ENCODE measurements at regions not wholly inside any gene's neighbourhood (a gene's known extent, or its start where the extent isn't known, plus 50 kb on each side); places are given as distances from the start of the nearest gene placed in this dataset.

- H3K4me3 ChIP-seq (ENCODE audit: low read depth, low read length), result no peak overlapping the region
- H3K27me3 ChIP-seq (replicated peaks), result no peaks in the 10 kb centered on the region
- no peak for DNase-seq
- no peak for TF ChIP-seq CTCF (IDR thresholded peaks at IDR 0.05; ENCODE audit: low read depth, low read length, missing control alignments)
- in situ Hi-C loops (cut with HindIII; ENCODE audit: low pct_ligation_motif_present, low sequenced_read_pairs), result no loop called here
- H3K27ac ChIP-seq, result no peak overlapping the region
- H3K36me3 ChIP-seq (replicated peaks), result no peaks in the 10 kb centered on the region
These were observed 673.6 kb upstream of the PITX2 start for GRCh38 chr4:111296466-111296865.

- no peak overlapping the region for H3K4me3 ChIP-seq (ENCODE audit: low read depth, low read length)
- in situ Hi-C loops (cut with HindIII; ENCODE audit: low pct_ligation_motif_present, low sequenced_read_pairs), result no loop called here
- TF ChIP-seq CTCF (IDR thresholded peaks at IDR 0.05; ENCODE audit: low read depth, low read length, missing control alignments), result no peak
- H3K27me3 ChIP-seq (replicated peaks), result no peaks in the 10 kb centered on the region
- no peaks in the 10 kb centered on the region for H3K36me3 ChIP-seq (replicated peaks)
- no peak overlapping the region for H3K27ac ChIP-seq
- DNase-seq, result no peak
These were observed 680.9 kb upstream of the PITX2 start for GRCh38 chr4:111303806-111304205.

GRCh38 chr4:111323496-111323895 lies 700.6 kb upstream of the PITX2 start:
- Histone ChIP-seq H3K27me3 (replicated peaks) (no peaks in the 10 kb centered on the region), H3K36me3 (replicated peaks) (no peaks in the 10 kb centered on the region), H3K27ac (peak overlapping the region; percentile 56), H3K4me3 (ENCODE audit: low read depth, low read length) (no peak overlapping the region)
- peak; percentile 2 for DNase-seq
- in situ Hi-C loops (cut with HindIII; ENCODE audit: low pct_ligation_motif_present, low sequenced_read_pairs), result no loop called here
- TF ChIP-seq CTCF (IDR thresholded peaks at IDR 0.05; ENCODE audit: low read depth, low read length, missing control alignments), result no peak

- Histone ChIP-seq H3K36me3 (replicated peaks) (no peaks in the 10 kb centered on the region), H3K4me3 (ENCODE audit: low read depth, low read length) (no peak overlapping the region), H3K27ac (peak overlapping the region; percentile 56), H3K27me3 (replicated peaks) (no peaks in the 10 kb centered on the region)
- DNase-seq, result peak; percentile 3
- in situ Hi-C loops (cut with HindIII; ENCODE audit: low pct_ligation_motif_present, low sequenced_read_pairs), result no loop called here
- TF ChIP-seq CTCF (IDR thresholded peaks at IDR 0.05; ENCODE audit: low read depth, low read length, missing control alignments), result no peak
These were observed 701.0 kb upstream of the PITX2 start for GRCh38 chr4:111323916-111324315.

- Histone ChIP-seq H3K27ac (no peak overlapping the region), H3K27me3 (replicated peaks) (no peaks in the 10 kb centered on the region), H3K4me3 (ENCODE audit: low read depth, low read length) (no peak overlapping the region), H3K36me3 (replicated peaks) (no peaks in the 10 kb centered on the region)
- in situ Hi-C loops (cut with HindIII; ENCODE audit: low pct_ligation_motif_present, low sequenced_read_pairs), result no loop called here
- TF ChIP-seq CTCF (IDR thresholded peaks at IDR 0.05; ENCODE audit: low read depth, low read length, missing control alignments), result no peak
- no peak for DNase-seq
These were observed 703.6 kb upstream of the PITX2 start for GRCh38 chr4:111326450-111326849.

GRCh38 chr4:111330786-111331185 lies 707.9 kb upstream of the PITX2 start:
- Histone ChIP-seq H3K36me3 (replicated peaks) (no peaks in the 10 kb centered on the region), H3K27ac (no peak overlapping the region), H3K27me3 (replicated peaks) (no peaks in the 10 kb centered on the region), H3K4me3 (ENCODE audit: low read depth, low read length) (no peak overlapping the region)
- TF ChIP-seq CTCF (IDR thresholded peaks at IDR 0.05; ENCODE audit: low read depth, low read length, missing control alignments), result no peak
- in situ Hi-C loops (cut with HindIII; ENCODE audit: low pct_ligation_motif_present, low sequenced_read_pairs), result no loop called here
- DNase-seq, result no peak

All from brain microvascular endothelial cell (primary cell).